ENCODE measurements at regions not wholly inside any gene's neighbourhood (a gene's known extent, or its start where the extent isn't known, plus 50 kb on each side); places are given as distances from the start of the nearest gene placed in this dataset.

DNA sequence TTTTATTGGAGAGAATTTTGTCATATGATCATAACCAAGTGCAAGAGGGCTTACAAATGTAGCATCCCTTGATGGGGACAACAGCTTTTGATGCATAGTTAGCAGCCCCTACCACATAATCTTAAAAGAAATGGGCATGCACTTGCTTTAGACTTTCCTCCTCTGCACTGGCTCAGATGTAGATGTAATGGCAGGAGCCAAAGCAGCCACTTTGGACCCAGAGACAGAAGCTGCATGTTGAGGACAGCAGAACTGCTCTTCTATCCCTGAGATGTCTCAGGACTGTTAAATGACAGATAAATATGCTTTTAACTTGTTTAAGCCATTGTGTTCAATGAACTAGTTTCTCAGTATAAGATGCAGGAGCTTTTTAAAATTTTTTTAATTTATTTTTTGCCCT lies 450.7 kb downstream of the TYW1 start:
- CTCF ChIA-PET: no interaction called here

DNA sequence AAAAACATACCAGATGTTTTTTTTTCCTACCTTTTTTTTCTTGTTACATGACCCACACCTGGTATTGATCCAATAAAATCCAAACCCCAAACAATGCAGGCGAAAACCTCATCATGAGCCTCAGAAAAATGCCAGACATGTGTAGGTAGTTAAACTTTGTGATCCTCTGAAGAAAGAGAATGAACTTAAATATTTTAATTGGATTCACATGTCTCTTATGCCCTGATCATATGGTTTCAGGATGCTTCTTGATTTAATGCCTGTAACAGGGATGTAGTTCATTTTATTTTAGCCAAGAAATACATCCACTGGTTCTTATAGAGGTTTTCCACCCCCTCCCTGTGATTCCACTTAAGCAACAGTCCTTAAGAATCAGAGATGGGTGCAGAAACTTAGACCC lies 451.6 kb downstream of the TYW1 start:
- no peak for DNase-seq (ENCODE audit: low read depth, low spot score)
- POLR2A ChIA-PET: no interaction called here
- TF ChIP-seq, protein P1, sequence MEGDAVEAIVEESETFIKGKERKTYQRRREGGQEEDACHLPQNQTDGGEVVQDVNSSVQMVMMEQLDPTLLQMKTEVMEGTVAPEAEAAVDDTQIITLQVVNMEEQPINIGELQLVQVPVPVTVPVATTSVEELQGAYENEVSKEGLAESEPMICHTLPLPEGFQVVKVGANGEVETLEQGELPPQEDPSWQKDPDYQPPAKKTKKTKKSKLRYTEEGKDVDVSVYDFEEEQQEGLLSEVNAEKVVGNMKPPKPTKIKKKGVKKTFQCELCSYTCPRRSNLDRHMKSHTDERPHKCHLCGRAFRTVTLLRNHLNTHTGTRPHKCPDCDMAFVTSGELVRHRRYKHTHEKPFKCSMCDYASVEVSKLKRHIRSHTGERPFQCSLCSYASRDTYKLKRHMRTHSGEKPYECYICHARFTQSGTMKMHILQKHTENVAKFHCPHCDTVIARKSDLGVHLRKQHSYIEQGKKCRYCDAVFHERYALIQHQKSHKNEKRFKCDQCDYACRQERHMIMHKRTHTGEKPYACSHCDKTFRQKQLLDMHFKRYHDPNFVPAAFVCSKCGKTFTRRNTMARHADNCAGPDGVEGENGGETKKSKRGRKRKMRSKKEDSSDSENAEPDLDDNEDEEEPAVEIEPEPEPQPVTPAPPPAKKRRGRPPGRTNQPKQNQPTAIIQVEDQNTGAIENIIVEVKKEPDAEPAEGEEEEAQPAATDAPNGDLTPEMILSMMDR (IDR thresholded peaks at IDR 0.05; ENCODE audit: insufficient read depth, low read length, missing control alignments): no peak
- CTCF ChIA-PET: no interaction called here
- H3K4me3 ChIP-seq (ENCODE audit: low read depth, low read length): no peak overlapping the region

More for the DNA sequence above, 450.7 kb downstream of the TYW1 start:
- no peak overlapping the region for H3K4me3 ChIP-seq (ENCODE audit: low read depth, low read length)
- POLR2A ChIA-PET: no interaction called here
- TF ChIP-seq, protein P1 (IDR thresholded peaks at IDR 0.05; ENCODE audit: insufficient read depth, low read length, missing control alignments): no peak
- no peak for DNase-seq (ENCODE audit: low read depth, low spot score)

DNA sequence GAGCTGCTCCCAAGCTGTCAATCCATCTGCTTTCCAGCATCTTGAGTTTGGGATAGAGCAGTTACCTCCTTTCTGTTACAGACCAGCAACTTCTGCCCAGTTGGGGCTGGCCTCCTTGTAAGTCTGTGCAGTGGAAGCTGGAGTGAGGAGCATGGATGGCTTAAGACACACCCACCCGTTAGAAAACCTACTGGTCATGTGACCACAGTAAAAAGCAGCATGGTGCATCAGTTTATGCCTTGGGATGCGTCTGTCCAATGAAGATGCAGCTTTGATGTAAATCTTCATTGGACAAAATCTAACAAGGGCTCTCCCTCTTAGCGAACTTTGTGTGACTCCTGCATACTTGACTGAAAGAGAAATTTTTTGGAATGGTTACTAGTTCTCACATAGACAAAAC lies 453.5 kb downstream of the TYW1 start:
- POLR2A ChIA-PET: no interaction called here
- no peak overlapping the region for H3K4me3 ChIP-seq (ENCODE audit: low read depth, low read length)
- CTCF ChIA-PET: no interaction called here
- DNase-seq (ENCODE audit: low read depth, low spot score): no peak
- TF ChIP-seq, protein P1 (IDR thresholded peaks at IDR 0.05; ENCODE audit: insufficient read depth, low read length, missing control alignments): no peak

DNA sequence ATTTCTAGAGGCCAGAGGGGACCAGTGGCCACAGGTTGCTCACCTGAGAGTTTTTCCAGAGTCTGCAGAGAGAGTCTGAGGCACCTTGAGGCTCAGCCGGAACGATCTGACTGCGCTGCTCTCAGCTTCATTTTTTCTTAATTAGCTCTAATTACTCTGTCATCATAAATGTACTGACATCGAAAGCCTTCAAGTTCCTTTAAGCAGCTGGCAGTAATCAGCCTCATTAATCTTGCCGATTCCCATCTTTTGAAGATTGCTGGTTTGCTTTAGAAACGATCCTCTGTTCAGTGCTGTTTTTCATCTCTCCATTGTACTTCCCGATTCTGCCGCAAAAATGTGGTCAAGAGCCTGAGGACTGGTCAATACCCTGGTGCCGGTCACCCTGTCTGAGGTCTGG lies 454.7 kb downstream of the TYW1 start:
- no peak for DNase-seq (ENCODE audit: low read depth, low spot score)
- ChIA-PET CTCF (no interaction called here), POLR2A (no interaction called here)
- no peak overlapping the region for H3K4me3 ChIP-seq (ENCODE audit: low read depth, low read length)
- TF ChIP-seq, protein P1 (IDR thresholded peaks at IDR 0.05; ENCODE audit: insufficient read depth, low read length, missing control alignments): no peak

DNA sequence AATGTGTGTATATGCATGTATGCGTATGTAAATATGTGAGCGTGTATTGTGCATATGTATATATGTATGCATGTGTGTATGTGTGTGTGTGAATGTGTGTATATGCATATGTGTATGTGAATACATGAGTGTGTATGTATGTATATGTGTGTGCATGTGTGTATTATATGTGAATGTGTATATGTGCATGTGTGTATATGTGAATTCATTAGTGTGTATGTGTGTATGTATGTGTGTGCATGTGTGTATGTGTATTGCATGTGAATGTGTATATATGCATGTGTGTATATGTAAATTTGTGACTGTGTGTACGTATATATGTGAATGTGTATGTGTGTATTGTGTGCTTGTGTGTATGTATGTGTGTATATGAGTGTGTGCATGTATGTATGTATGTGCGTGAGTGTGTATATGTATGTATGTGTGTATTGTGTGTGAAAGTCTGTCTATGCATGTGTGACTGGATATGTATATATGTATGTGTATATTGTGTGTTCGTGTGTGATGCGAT lies 455.9 kb downstream of the TYW1 start:
- ChIA-PET CTCF (no interaction called here), POLR2A (no interaction called here)
- no peak for DNase-seq (ENCODE audit: low read depth, low spot score)
- TF ChIP-seq, protein P1 (IDR thresholded peaks at IDR 0.05; ENCODE audit: insufficient read depth, low read length, missing control alignments): no peak
- H3K4me3 ChIP-seq (ENCODE audit: low read depth, low read length): no peak overlapping the region

DNA sequence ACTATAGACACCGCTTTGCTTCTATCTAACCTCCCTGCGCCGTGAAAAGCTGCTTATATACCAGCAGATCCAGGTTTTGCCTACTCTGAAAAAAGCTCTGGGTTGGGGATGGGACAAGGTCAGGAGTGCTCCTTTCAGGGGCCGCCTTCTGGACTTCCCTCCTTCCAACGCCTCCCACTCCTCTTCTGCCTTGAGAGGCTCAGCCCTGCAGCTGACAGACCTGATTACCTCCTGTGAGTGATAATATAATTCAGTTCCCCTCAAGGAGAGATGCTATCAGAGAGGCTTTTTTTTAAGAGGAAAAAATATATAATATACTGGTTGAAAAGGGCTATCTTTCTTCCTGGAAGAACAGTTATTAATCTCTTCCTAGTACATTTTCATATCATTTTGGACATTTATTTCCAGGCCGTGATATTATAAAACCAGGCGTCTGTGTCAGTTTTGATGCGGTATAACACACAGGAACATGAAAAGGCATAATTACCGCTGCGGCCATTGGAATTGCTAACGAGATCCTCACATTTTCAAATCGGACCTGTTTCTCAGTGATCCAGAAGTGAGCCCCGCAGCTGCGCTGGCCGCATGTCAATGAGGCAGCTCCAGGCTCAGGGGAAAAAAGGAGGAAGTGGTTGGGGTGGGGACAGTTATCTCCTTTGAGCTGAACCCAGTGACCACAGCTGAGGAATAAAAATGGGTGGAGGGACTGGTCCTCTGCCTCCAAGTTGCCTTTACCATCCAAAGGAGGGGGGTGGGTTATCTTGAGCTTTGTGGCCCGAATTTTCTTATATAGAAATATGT lies 457.1 kb downstream of the TYW1 start:
- H3K4me3 ChIP-seq (ENCODE audit: low read depth, low read length): no peak overlapping the region
- DNase-seq (ENCODE audit: low read depth, low spot score): no peak
- TF ChIP-seq, protein P1 (IDR thresholded peaks at IDR 0.05; ENCODE audit: insufficient read depth, low read length, missing control alignments): no peak
- CTCF ChIA-PET: no interaction called here
- POLR2A ChIA-PET: no interaction called here
